SH-SY5Y (cell line): ENCODE measurements at regions not wholly inside any gene's neighbourhood (a gene's known extent, or its start where the extent isn't known, plus 50 kb on each side); places are given as distances from the start of the nearest gene placed in this dataset.
A peak's percentile ranks its signal among the peaks of the same experiment; 100 is the strongest.

Source experiments
- GATA2 ChIP-seq: IDR thresholded peaks from 2 replicates; pipeline ENCODE4 v1.6.1; 2011; ENCODE audit warnings: mild to moderate bottlenecking, low read depth, low read length
- GATA3 ChIP-seq: IDR thresholded peaks from 2 replicates; pipeline ENCODE4 v1.6.1; 2011; ENCODE audit warnings: low read depth, mild to moderate bottlenecking, low read length, moderate library complexity

DNA sequence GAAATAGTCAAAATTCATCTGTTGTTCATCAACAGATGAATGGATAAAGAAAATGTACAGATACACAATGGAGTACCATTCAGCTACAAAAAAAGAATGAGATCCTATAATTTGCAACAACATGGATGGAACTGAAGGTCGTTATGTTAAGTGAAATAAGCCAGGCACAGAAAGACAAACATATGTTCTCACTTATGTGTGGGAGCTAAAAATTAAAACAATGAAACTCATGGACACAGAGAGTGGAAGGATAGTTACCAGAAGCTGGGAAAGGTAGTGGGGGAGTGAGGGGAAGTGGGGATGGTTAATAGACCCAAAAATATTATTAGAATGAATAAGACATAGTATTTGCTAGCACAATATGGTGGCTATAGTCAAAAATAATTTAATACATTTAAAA, 70.0 kb upstream of the KCNMA1 start:
- 0 out of 2 replicates have a peak, but pooled peaks have one; percentile 36 for TF ChIP-seq GATA3
- no peak for TF ChIP-seq GATA2
